ENCODE measurements at regions not wholly inside any gene's neighbourhood (a gene's known extent, or its start where the extent isn't known, plus 50 kb on each side); places are given as distances from the start of the nearest gene placed in this dataset.
A peak's percentile ranks its signal among the peaks of the same experiment; 100 is the strongest.

- Histone ChIP-seq H3K27ac (ENCODE audit: insufficient read depth, low read length) (no peak overlapping the region), H2AFZ (replicated peaks; ENCODE audit: low read length, poor library complexity) (no peak overlapping the region), H3K9me3 (ENCODE audit: control insufficient read depth, insufficient read depth, low read length) (no peaks in the 10 kb centered on the region), H2BK15ac (ENCODE audit: low read depth, low read length) (no peak overlapping the region), H2AK9ac (replicated peaks; ENCODE audit: low read depth, low read length, poor library complexity) (no peak overlapping the region), H3K79me1 (ENCODE audit: low read depth in 1 of 2, low read length in 2 of 2) (no peaks in the 10 kb centered on the region), H4K91ac (ENCODE audit: insufficient read depth, low read depth, low read length) (no peak overlapping the region), H4K5ac (ENCODE audit: low read depth, low read length) (no peak overlapping the region), H2BK120ac (ENCODE audit: low read depth, low read length) (peak overlapping the region; percentile 12; the same call in 1 of the 2 replicates), H2AK5ac (ENCODE audit: low read depth, low read length) (no peak overlapping the region), H3K4me2 (ENCODE audit: low read depth, low read length) (no peak overlapping the region), H3K4me3 (ENCODE audit: insufficient read depth, low read depth, low read length) (no peak overlapping the region), H3K4ac (ENCODE audit: low read depth, low read length) (no peak overlapping the region), H3K9me1 (ENCODE audit: insufficient read depth, low read length) (peaks cover 3% of the 10 kb centered on the region; the same call in 1 of the 2 replicates), H3K36me3 (ENCODE audit: control insufficient read depth, insufficient read depth, low read length) (no peaks in the 10 kb centered on the region), H4K8ac (ENCODE audit: low read depth in 2 of 2, low read length in 2 of 2) (no peak overlapping the region), H2BK20ac (ENCODE audit: low read depth, low read length) (no peak overlapping the region), H3K56ac (ENCODE audit: extremely low read depth, insufficient read depth, low read length) (no peak overlapping the region), H3K23ac (ENCODE audit: low read depth, low read length) (no peak overlapping the region), H2BK5ac (ENCODE audit: low read depth, low read length, poor library complexity, severe bottlenecking) (peak overlapping the region; percentile 9), H3K4me1 (ENCODE audit: control insufficient read depth, insufficient read depth, low read length) (no peaks in the 10 kb centered on the region; the same call in 1 of the 2 replicates), H3K18ac (ENCODE audit: low read depth, low read length) (no peak overlapping the region), H4K20me1 (ENCODE audit: insufficient read depth, low read length) (no peaks in the 10 kb centered on the region), H3K9ac (ENCODE audit: low read depth, low read length) (no peak overlapping the region), H3K27me3 (ENCODE audit: control insufficient read depth, insufficient read depth, low read length) (peaks cover 2% of the 10 kb centered on the region; the same call in 1 of the 2 replicates), H3K14ac (replicated peaks; ENCODE audit: low read depth, low read length) (no peak overlapping the region)
- intact Hi-C loops (cut with micrococcal nuclease) (no loop called here), dilution Hi-C loops (cut with HindIII; ENCODE audit: low sequenced_read_pairs, unreplicated experiment) (no loop called here), in situ Hi-C loops (cut with MboI; ENCODE audit: low sequenced_read_pairs) (no loop called here)
- no peak for ATAC-seq (ENCODE audit: low read depth)
- no TSS peak for BruUV-seq (replicated peaks)
- no CpG with 5 or more reads among the region's 2 CpGs for WGBS, 2 experiments (ENCODE audit: extremely low coverage in 2 of 2, insufficient read length in 1 of 2)
- ChIA-PET POLR2A (ENCODE audit: unreplicated experiment) (no interaction called here), CTCF (no interaction called here)
- no peak for TF ChIP-seq BHLHE40 (IDR thresholded peaks at IDR 0.05; ENCODE audit: low read depth, low read length)
- TF ChIP-seq CHD1 (IDR thresholded peaks at IDR 0.05; ENCODE audit: low read depth, low read length): no peak
- TF ChIP-seq, protein P1, sequence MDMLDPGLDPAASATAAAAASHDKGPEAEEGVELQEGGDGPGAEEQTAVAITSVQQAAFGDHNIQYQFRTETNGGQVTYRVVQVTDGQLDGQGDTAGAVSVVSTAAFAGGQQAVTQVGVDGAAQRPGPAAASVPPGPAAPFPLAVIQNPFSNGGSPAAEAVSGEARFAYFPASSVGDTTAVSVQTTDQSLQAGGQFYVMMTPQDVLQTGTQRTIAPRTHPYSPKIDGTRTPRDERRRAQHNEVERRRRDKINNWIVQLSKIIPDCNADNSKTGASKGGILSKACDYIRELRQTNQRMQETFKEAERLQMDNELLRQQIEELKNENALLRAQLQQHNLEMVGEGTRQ (IDR thresholded peaks at IDR 0.05; ENCODE audit: low read depth, low read length): no peak
- TF ChIP-seq, protein P2, sequence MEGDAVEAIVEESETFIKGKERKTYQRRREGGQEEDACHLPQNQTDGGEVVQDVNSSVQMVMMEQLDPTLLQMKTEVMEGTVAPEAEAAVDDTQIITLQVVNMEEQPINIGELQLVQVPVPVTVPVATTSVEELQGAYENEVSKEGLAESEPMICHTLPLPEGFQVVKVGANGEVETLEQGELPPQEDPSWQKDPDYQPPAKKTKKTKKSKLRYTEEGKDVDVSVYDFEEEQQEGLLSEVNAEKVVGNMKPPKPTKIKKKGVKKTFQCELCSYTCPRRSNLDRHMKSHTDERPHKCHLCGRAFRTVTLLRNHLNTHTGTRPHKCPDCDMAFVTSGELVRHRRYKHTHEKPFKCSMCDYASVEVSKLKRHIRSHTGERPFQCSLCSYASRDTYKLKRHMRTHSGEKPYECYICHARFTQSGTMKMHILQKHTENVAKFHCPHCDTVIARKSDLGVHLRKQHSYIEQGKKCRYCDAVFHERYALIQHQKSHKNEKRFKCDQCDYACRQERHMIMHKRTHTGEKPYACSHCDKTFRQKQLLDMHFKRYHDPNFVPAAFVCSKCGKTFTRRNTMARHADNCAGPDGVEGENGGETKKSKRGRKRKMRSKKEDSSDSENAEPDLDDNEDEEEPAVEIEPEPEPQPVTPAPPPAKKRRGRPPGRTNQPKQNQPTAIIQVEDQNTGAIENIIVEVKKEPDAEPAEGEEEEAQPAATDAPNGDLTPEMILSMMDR (conservative IDR thresholded peaks at IDR 0.05; ENCODE audit: low read depth, low read length): no peak
- TF ChIP-seq RFX5 (IDR thresholded peaks at IDR 0.05; ENCODE audit: low read depth, low read length): no peak
- no peak for TF ChIP-seq MAFK (IDR thresholded peaks at IDR 0.05; ENCODE audit: low read depth, low read length)
- no peak for TF ChIP-seq CEBPB (IDR thresholded peaks at IDR 0.05; ENCODE audit: low read depth, low read length)
- TF ChIP-seq RCOR1 (IDR thresholded peaks at IDR 0.05; ENCODE audit: insufficient replicate concordance, low read length): no peak
- no peak for TF ChIP-seq NFE2L2 (IDR thresholded peaks at IDR 0.05; ENCODE audit: low read depth, low read length)
- TF ChIP-seq SMC3 (IDR thresholded peaks at IDR 0.05; ENCODE audit: low read depth, low read length): no peak
- no peak for DNase-seq
These were observed 129.2 kb downstream of the MID1IP1 start for GRCh38 chrX:38930474-38930873.

All from IMR-90 (cell line).